ENCODE measurements at regions not wholly inside any gene's neighbourhood (a gene's known extent, or its start where the extent isn't known, plus 50 kb on each side); places are given as distances from the start of the nearest gene placed in this dataset.

DNA sequence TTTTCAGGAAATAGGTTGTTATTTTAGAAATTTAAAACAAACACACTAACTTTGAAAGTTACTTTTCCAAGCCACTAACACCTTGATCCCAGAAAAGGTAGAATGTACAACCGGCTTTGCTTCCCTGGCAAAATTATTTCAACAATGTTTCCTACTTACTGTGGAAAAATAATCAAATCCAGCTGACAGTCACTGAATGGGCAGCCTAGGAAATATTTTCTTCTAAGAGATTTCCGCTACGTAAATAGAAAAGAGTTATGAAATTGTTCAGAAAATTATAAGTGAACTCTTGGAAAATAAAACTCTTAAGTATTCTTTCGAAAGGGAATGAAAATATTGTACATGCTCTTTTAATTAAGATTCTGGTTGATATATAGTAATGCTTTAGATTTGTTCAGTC, 195.7 kb downstream of the GASK1B start:
- H3K4me1 Mint-ChIP-seq = peaks cover 2% of the 10 kb centered on the region
- ChIA-PET CTCF (interaction anchor here (1.2 kb wide), 1 partner anchor 9 kb away, joined by 3 read pairs; no protein-coding TSS in a partner anchor), POLR2A (no interaction called here)
- 89% methylated on average over 3 of the region's 4 CpGs for WGBS (ENCODE audit: insufficient coverage)
- Histone ChIP-seq H3K4me1 (ENCODE audit: control insufficient read depth in 2 of 2, insufficient read depth in 2 of 2, low read length in 2 of 2) (no peaks in the 10 kb centered on the region), H3K4me3 (ENCODE audit: control extremely low read depth in 1 of 5, extremely low read depth in 1 of 5, insufficient read depth in 1 of 5, low read depth in 2 of 5, low read length in 4 of 5) (no peak overlapping the region), H4K20me1 (ENCODE audit: control insufficient read depth, insufficient read depth, low read length, poor library complexity, severe bottlenecking) (no peaks in the 10 kb centered on the region), H3K9me3 (ENCODE audit: control extremely low read depth in 1 of 3, control insufficient read depth in 2 of 3, insufficient read depth in 1 of 3, low read length in 2 of 3) (no peaks in the 10 kb centered on the region), H2AFZ (ENCODE audit: insufficient read depth, low read depth, low read length, poor library complexity, severe bottlenecking) (no peak overlapping the region), H3K4me2 (replicated peaks; ENCODE audit: low read depth, low read length, poor library complexity, severe bottlenecking) (no peak overlapping the region), H3K79me2 (ENCODE audit: control insufficient read depth, insufficient read depth, low read length) (no peaks in the 10 kb centered on the region), H3K9ac (ENCODE audit: low read length) (no peak overlapping the region), H3K27me3 (replicated peaks in 1 of 4; ENCODE audit: control extremely low read depth in 1 of 4, control insufficient read depth in 3 of 4, insufficient read depth in 4 of 4, low read length in 3 of 4) (no peaks in the 10 kb centered on the region), H3K27ac (ENCODE audit: low read length in 2 of 2) (no peak overlapping the region), H3K36me3 (replicated peaks in 1 of 2; ENCODE audit: control extremely low read depth in 1 of 2, control insufficient read depth in 1 of 2, extremely low read depth in 1 of 2, insufficient read depth in 2 of 2, low read length in 1 of 2) (no peaks in the 10 kb centered on the region)
- ATAC-seq (ENCODE audit: low read depth) (no peak), DNase-seq (no peak)
- TF ChIP-seq EZH2 (IDR thresholded peaks at IDR 0.05; ENCODE audit: borderline replicate concordance, insufficient read depth, low read depth, low read length, poor library complexity, severe bottlenecking) = no peak
- no peak for TF ChIP-seq CTCF (IDR thresholded peaks at IDR 0.05)
- no peak overlapping the region for H3K4me3 Mint-ChIP-seq
- H3K27ac Mint-ChIP-seq = no peak overlapping the region
- intact Hi-C loops (cut with micrococcal nuclease) = no loop called here
- no peaks in the 10 kb centered on the region for H3K9me3 Mint-ChIP-seq (ENCODE audit: insufficient read depth)
- peaks cover 3% of the 10 kb centered on the region for H3K27me3 Mint-ChIP-seq

DNA sequence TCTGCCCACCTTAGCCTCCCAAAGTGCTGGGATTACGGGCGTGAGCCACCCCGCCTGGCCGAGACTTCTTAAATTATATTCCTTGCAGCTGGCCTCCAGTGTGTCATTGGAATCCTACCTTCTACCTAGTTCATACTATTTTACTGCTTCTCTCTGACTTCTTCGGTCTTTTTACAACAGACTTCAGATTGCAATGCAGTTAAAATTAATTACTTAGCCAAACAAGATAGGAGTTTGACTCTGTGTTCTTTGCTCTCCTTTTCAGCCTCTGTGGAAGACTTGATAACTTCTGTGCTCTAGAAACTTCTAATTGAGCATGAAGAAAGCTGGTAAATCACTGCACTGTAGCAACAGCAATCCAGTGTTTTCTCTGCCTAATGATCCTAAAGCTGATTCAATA, 199.5 kb downstream of the GASK1B start:
- no peak for DNase-seq
- intact Hi-C loops (cut with micrococcal nuclease) = no loop called here
- Histone ChIP-seq H3K27ac (ENCODE audit: low read length in 2 of 2) (no peak overlapping the region), H3K36me3 (replicated peaks in 1 of 2; ENCODE audit: control extremely low read depth in 1 of 2, control insufficient read depth in 1 of 2, extremely low read depth in 1 of 2, insufficient read depth in 2 of 2, low read length in 1 of 2) (no peaks in the 10 kb centered on the region), H4K20me1 (ENCODE audit: control insufficient read depth, insufficient read depth, low read length, poor library complexity, severe bottlenecking) (no peaks in the 10 kb centered on the region), H3K79me2 (ENCODE audit: control insufficient read depth, insufficient read depth, low read length) (no peaks in the 10 kb centered on the region), H2AFZ (ENCODE audit: insufficient read depth, low read depth, low read length, poor library complexity, severe bottlenecking) (no peak overlapping the region), H3K9ac (ENCODE audit: low read length) (no peak overlapping the region), H3K4me3 (ENCODE audit: control extremely low read depth in 1 of 5, extremely low read depth in 1 of 5, insufficient read depth in 1 of 5, low read depth in 2 of 5, low read length in 4 of 5) (no peak overlapping the region), H3K27me3 (replicated peaks in 1 of 4; ENCODE audit: control extremely low read depth in 1 of 4, control insufficient read depth in 3 of 4, insufficient read depth in 4 of 4, low read length in 3 of 4) (no peaks in the 10 kb centered on the region), H3K9me3 (ENCODE audit: control extremely low read depth in 1 of 3, control insufficient read depth in 2 of 3, insufficient read depth in 1 of 3, low read length in 2 of 3) (no peaks in the 10 kb centered on the region), H3K4me2 (replicated peaks; ENCODE audit: low read depth, low read length, poor library complexity, severe bottlenecking) (no peak overlapping the region), H3K4me1 (ENCODE audit: control insufficient read depth in 2 of 2, insufficient read depth in 2 of 2, low read length in 2 of 2) (no peaks in the 10 kb centered on the region)
- Mint-ChIP-seq H3K27ac (no peak overlapping the region), H3K4me3 (no peak overlapping the region), H3K4me1 (no peaks in the 10 kb centered on the region), H3K27me3 (no peaks in the 10 kb centered on the region), H3K9me3 (ENCODE audit: insufficient read depth) (no peaks in the 10 kb centered on the region)
- CTCF ChIA-PET = no interaction called here
- TF ChIP-seq EZH2 (IDR thresholded peaks at IDR 0.05; ENCODE audit: borderline replicate concordance, insufficient read depth, low read depth, low read length, poor library complexity, severe bottlenecking) = no peak
- POLR2A ChIA-PET = no interaction called here
- ATAC-seq (ENCODE audit: low read depth) = no peak
- WGBS (ENCODE audit: insufficient coverage) = 98% methylated on average over 4 of the region's 5 CpGs

All from B cell (primary cell).